ENCODE measurements at regions not wholly inside any gene's neighbourhood (a gene's known extent, or its start where the extent isn't known, plus 50 kb on each side); places are given as distances from the start of the nearest gene placed in this dataset.

DNA sequence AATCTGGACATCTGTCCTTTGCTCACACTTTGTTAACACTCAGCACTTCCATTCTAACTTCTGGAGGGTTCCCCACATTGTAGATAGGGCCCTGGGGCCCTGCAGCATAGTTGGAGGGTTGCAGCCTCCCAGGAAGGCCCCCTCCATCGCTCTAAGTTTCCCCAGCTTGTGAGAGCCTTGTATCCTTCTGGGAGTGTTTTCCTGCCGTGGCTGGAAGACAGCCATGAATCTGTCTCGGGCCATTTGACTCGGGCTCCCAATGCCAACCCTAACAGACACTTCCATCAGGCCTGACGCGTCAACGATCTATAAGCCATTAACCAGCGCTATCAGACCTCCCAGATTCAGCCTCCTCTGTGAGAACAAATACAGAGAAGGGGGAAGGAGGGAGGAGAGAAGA is 263.7 kb upstream of the RPL38 start (continued):
- TF ChIP-seq, protein P1, sequence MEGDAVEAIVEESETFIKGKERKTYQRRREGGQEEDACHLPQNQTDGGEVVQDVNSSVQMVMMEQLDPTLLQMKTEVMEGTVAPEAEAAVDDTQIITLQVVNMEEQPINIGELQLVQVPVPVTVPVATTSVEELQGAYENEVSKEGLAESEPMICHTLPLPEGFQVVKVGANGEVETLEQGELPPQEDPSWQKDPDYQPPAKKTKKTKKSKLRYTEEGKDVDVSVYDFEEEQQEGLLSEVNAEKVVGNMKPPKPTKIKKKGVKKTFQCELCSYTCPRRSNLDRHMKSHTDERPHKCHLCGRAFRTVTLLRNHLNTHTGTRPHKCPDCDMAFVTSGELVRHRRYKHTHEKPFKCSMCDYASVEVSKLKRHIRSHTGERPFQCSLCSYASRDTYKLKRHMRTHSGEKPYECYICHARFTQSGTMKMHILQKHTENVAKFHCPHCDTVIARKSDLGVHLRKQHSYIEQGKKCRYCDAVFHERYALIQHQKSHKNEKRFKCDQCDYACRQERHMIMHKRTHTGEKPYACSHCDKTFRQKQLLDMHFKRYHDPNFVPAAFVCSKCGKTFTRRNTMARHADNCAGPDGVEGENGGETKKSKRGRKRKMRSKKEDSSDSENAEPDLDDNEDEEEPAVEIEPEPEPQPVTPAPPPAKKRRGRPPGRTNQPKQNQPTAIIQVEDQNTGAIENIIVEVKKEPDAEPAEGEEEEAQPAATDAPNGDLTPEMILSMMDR (IDR thresholded peaks at IDR 0.05 in 2 of 3, conservative IDR thresholded peaks at IDR 0.05 in 1 of 3; ENCODE audit: insufficient read depth in 2 of 3, low read depth in 1 of 3, low read length in 3 of 3), result no peak
- no peak for TF ChIP-seq ZNF584 (CRISPR knock-in tag; IDR thresholded peaks at IDR 0.05; ENCODE audit: low read depth)

DNA sequence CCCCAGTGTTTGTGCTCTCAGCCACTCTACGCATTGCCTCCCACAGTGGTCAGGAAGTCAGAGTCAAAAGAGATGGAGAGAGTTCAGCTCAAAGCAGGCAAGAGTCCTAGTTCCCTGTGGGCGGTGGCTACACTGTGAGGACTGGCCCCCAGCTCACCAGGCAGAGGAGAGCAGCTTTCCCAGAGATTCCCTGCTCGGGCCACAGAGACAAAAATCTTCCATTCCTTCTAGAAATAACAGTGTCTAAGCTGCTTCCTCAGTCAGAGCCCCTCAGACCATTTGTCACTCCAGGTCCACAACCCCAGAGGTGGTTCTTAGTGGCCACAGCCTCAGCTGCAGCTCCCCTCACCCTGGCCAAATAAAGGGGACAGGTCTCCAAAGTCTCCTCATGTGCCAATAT is 263.0 kb upstream of the RPL38 start:
- POLR2A ChIA-PET, result no interaction called here
- BruUV-seq (replicated peaks), result no TSS peak
- in situ Hi-C loops (cut with MboI) (no loop called here), intact Hi-C loops (cut with micrococcal nuclease) (no loop called here)
- Histone ChIP-seq H3K27ac (ENCODE audit: extremely low read depth, low read depth, low read length) (no peak overlapping the region), H3K4me3 (no peak overlapping the region), H3K9ac (ENCODE audit: insufficient read depth in 1 of 2, low read depth in 2 of 2, low read length in 2 of 2) (no peak overlapping the region), H4K20me1 (replicated peaks; ENCODE audit: control insufficient read depth, insufficient read depth, low read length) (no peaks in the 10 kb centered on the region), H2AFZ (ENCODE audit: low read depth, low read length) (no peak overlapping the region), H3K27me3 (ENCODE audit: control insufficient read depth in 2 of 2, insufficient read depth in 2 of 2, low read length in 2 of 2) (peaks cover 0 to 6% of the 10 kb centered on the region in 2 experiments; a peak in 1 of 5 replicates), H3K4me1 (replicated peaks in 1 of 2; ENCODE audit: control insufficient read depth in 2 of 2, insufficient read depth in 2 of 2, low read length in 2 of 2) (no peaks in the 10 kb centered on the region), H3K79me2 (ENCODE audit: control insufficient read depth, insufficient read depth, low read length) (no peaks in the 10 kb centered on the region), H3K9me3 (replicated peaks; ENCODE audit: control insufficient read depth, insufficient read depth, low read depth, low read length) (no peaks in the 10 kb centered on the region), H3K4me2 (ENCODE audit: insufficient read depth, low read length) (no peak overlapping the region), H3K9me1 (ENCODE audit: control insufficient read depth, insufficient read depth, low read length) (no peaks in the 10 kb centered on the region), H3K36me3 (ENCODE audit: control insufficient read depth, insufficient read depth, low read length) (no peaks in the 10 kb centered on the region)
- CTCF ChIA-PET (ENCODE audit: low intra/inter-chr PET ratio), result no interaction called here
- WGBS (ENCODE audit: insufficient coverage, low coverage, missing lambda C conversion rate), result 0% methylated on average over 3 of the region's 3 CpGs
- FAIRE-seq (no peak), DNase-seq (ENCODE audit: extremely low read depth in 1 of 4, low spot score in 3 of 4) (no peak), ATAC-seq (no peak)
- TF ChIP-seq, protein P2, sequence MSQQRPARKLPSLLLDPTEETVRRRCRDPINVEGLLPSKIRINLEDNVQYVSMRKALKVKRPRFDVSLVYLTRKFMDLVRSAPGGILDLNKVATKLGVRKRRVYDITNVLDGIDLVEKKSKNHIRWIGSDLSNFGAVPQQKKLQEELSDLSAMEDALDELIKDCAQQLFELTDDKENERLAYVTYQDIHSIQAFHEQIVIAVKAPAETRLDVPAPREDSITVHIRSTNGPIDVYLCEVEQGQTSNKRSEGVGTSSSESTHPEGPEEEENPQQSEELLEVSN (IDR thresholded peaks at IDR 0.05; ENCODE audit: borderline replicate concordance in 1 of 2, extremely low read depth in 1 of 2, insufficient read depth in 1 of 2, insufficient read length in 1 of 2, low read depth in 1 of 2, low read length in 1 of 2, poor library complexity in 1 of 2, severe bottlenecking in 1 of 2), result no peak
- no peak for TF ChIP-seq CCNT2 (IDR thresholded peaks at IDR 0.05; ENCODE audit: borderline replicate concordance, extremely low read depth, insufficient read length, low read depth, low read length)
- TF ChIP-seq, protein P3, sequence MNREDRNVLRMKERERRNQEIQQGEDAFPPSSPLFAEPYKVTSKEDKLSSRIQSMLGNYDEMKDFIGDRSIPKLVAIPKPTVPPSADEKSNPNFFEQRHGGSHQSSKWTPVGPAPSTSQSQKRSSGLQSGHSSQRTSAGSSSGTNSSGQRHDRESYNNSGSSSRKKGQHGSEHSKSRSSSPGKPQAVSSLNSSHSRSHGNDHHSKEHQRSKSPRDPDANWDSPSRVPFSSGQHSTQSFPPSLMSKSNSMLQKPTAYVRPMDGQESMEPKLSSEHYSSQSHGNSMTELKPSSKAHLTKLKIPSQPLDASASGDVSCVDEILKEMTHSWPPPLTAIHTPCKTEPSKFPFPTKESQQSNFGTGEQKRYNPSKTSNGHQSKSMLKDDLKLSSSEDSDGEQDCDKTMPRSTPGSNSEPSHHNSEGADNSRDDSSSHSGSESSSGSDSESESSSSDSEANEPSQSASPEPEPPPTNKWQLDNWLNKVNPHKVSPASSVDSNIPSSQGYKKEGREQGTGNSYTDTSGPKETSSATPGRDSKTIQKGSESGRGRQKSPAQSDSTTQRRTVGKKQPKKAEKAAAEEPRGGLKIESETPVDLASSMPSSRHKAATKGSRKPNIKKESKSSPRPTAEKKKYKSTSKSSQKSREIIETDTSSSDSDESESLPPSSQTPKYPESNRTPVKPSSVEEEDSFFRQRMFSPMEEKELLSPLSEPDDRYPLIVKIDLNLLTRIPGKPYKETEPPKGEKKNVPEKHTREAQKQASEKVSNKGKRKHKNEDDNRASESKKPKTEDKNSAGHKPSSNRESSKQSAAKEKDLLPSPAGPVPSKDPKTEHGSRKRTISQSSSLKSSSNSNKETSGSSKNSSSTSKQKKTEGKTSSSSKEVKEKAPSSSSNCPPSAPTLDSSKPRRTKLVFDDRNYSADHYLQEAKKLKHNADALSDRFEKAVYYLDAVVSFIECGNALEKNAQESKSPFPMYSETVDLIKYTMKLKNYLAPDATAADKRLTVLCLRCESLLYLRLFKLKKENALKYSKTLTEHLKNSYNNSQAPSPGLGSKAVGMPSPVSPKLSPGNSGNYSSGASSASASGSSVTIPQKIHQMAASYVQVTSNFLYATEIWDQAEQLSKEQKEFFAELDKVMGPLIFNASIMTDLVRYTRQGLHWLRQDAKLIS (CRISPR knock-in tag; IDR thresholded peaks at IDR 0.05), result no peak
- TF ChIP-seq PHB (CRISPR knock-in tag; IDR thresholded peaks at IDR 0.05), result no peak
- TF ChIP-seq, protein P4, sequence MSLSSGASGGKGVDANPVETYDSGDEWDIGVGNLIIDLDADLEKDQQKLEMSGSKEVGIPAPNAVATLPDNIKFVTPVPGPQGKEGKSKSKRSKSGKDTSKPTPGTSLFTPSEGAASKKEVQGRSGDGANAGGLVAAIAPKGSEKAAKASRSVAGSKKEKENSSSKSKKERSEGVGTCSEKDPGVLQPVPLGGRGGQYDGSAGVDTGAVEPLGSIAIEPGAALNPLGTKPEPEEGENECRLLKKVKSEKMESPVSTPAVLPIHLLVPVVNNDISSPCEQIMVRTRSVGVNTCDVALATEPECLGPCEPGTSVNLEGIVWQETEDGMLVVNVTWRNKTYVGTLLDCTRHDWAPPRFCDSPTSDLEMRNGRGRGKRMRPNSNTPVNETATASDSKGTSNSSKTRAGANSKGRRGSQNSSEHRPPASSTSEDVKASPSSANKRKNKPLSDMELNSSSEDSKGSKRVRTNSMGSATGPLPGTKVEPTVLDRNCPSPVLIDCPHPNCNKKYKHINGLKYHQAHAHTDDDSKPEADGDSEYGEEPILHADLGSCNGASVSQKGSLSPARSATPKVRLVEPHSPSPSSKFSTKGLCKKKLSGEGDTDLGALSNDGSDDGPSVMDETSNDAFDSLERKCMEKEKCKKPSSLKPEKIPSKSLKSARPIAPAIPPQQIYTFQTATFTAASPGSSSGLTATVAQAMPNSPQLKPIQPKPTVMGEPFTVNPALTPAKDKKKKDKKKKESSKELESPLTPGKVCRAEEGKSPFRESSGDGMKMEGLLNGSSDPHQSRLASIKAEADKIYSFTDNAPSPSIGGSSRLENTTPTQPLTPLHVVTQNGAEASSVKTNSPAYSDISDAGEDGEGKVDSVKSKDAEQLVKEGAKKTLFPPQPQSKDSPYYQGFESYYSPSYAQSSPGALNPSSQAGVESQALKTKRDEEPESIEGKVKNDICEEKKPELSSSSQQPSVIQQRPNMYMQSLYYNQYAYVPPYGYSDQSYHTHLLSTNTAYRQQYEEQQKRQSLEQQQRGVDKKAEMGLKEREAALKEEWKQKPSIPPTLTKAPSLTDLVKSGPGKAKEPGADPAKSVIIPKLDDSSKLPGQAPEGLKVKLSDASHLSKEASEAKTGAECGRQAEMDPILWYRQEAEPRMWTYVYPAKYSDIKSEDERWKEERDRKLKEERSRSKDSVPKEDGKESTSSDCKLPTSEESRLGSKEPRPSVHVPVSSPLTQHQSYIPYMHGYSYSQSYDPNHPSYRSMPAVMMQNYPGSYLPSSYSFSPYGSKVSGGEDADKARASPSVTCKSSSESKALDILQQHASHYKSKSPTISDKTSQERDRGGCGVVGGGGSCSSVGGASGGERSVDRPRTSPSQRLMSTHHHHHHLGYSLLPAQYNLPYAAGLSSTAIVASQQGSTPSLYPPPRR (CRISPR knock-in tag; IDR thresholded peaks at IDR 0.05; ENCODE audit: borderline replicate concordance), result no peak
